VCaP (cell line): ENCODE measurements at regions not wholly inside any gene's neighbourhood (a gene's known extent, or its start where the extent isn't known, plus 50 kb on each side); places are given as distances from the start of the nearest gene placed in this dataset.
"Not testable (repeated sequence)": the region's sequence is repeated elsewhere in the genome, so short reads cannot be mapped to it uniquely, and the experiment has no call there.

Experiments used
- H3K27ac ChIP-seq: fragments of 450-650 bp; 2 replicates; pipeline ENCODE4 v1.5.1; 2017
- TF ChIP-seq, protein P1 (sequence below): fragments of 450-650 bp; conservative IDR thresholded peaks from 2 replicates; pipeline ENCODE4 v1.5.1; 2017; ENCODE audit warnings: mild to moderate bottlenecking, moderate library complexity

DNA sequence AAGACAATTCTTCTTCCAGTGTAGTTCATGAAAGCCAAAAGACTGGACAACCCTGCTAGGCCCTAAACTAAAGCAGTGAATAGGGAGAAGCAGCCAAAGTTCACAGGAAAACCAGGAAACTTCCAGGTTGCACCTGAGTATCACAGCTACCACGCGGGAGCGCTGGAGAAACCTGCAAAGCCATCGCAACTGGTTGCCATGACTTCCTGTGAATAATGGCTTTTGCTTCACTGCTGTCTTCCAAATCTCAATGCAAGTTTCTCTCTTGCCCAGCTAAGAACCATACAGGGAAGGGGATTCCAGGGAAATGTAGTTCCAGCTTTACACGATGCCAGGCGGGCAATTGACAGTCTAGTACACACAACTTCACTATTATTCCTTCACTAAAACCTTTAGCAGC is 114.1 kb downstream of the GXYLT1 start:
- no peak overlapping the region for H3K27ac ChIP-seq
- TF ChIP-seq, protein P1, sequence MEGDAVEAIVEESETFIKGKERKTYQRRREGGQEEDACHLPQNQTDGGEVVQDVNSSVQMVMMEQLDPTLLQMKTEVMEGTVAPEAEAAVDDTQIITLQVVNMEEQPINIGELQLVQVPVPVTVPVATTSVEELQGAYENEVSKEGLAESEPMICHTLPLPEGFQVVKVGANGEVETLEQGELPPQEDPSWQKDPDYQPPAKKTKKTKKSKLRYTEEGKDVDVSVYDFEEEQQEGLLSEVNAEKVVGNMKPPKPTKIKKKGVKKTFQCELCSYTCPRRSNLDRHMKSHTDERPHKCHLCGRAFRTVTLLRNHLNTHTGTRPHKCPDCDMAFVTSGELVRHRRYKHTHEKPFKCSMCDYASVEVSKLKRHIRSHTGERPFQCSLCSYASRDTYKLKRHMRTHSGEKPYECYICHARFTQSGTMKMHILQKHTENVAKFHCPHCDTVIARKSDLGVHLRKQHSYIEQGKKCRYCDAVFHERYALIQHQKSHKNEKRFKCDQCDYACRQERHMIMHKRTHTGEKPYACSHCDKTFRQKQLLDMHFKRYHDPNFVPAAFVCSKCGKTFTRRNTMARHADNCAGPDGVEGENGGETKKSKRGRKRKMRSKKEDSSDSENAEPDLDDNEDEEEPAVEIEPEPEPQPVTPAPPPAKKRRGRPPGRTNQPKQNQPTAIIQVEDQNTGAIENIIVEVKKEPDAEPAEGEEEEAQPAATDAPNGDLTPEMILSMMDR: no peak

DNA sequence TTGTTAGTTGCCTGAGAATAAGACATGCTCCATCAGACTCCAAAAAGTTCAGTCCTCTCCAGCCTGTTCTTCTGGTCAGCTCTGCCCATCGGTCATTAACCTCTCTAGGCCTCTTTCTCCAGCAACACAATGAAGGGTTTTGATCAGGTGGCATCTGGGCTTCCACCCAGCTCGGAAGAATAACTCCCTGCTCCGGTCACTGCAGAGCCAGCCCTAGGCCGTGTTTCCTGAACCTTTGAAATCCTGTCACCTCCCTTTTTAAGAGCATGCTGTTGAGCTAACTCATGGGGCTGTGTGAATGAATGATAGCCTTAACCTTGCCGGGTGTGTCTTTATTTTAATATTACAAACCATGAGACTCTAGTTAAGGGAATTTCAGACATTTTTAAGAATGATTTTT is 117.1 kb downstream of the GXYLT1 start:
- TF ChIP-seq, protein P1: no peak
- no peak overlapping the region for H3K27ac ChIP-seq

DNA sequence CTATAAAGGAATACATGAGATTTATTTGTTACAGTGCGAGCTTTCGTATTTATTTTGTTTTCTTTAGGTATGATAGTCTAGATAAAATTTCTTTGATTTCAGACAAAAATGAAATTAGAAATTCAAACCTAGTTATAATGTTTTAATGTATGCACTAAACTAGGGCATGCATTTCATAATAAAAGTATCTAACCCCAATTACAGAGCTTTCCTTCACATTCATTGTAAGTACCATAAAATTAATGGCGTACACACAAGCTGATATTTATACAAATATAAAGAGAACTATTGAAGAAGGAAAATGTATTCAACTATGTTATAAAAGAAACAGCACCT is 120.2 kb downstream of the GXYLT1 start:
- TF ChIP-seq, protein P1: peak; percentile 74
- H3K27ac ChIP-seq: no peak overlapping the region

DNA sequence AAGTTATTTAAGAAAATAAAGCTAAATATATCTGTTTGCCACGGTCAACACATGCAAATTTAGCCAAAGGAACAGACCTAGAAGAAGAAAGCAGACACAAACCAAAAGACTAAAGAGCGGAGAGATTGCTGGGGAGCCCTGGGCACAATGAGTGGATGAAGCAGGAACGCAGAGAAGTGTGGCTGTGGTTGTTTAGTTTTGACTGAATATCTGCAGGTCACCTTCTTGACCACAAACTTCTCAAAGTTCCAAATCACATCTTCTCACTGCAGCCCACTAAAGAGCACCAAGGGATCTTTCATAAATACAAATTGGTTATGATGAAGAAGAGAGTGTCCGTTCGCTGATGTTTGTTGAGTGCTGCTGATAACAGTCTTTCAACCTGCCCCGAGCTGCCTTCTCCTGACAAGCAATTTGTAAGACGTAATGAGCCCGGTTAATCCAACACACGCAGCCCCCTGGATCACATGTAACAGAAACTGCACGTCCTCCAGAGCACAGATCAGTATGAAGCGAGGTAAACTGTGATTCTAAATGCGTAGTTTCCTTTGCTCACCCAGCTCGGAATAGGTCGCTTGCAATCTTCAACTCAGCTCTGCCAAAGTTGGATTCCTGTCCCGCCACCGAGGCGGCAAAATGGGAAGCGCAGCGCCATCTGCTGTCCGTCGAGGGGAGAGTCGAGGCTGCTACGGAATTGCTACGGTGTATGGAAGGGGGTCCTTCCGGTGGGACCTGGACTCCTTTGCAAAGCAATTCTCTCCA is 120.8 kb downstream of the GXYLT1 start:
- TF ChIP-seq, protein P1: peak; percentile 97
- H3K27ac ChIP-seq: no peak overlapping the region

DNA sequence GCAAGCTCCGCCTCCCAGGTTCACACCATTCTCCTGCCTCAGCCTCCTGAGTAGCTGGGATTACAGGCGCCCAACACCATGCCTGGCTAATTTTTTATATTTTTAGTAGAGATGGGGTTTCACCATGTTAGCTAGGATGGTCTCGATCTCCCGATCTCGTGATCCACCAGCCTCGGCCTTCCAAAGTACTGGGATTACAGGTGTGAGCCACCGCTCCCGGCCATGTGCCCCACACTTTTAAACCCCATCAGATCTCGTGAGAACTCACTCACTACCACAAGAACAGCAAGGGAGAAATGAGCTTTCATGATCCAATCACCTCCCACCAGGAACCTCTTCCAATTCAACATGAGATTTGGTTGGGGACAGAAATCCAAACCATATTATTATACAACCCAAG is 122.7 kb downstream of the GXYLT1 start:
- H3K27ac ChIP-seq: not testable (repeated sequence)

DNA sequence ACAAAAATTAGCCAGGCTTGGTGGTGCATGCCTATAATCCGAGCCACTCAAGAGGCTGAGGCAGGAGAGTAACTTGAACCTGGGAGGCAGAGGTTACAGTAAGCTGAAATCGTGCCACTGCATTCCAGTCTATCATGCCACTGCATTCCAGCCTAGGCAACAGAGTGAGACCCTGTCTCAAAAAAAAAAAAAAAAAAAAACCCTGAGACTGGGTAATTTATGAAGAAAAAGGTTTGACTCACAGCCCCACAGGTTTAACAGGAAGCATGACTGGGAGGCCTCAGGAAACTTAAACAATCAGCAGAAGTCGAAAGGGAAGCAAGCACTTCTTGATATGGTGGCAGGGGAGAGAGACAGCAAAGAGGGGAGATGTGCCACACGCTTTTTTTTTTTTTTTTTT is 123.2 kb downstream of the GXYLT1 start:
- TF ChIP-seq, protein P1: no peak
- no peak overlapping the region for H3K27ac ChIP-seq

DNA sequence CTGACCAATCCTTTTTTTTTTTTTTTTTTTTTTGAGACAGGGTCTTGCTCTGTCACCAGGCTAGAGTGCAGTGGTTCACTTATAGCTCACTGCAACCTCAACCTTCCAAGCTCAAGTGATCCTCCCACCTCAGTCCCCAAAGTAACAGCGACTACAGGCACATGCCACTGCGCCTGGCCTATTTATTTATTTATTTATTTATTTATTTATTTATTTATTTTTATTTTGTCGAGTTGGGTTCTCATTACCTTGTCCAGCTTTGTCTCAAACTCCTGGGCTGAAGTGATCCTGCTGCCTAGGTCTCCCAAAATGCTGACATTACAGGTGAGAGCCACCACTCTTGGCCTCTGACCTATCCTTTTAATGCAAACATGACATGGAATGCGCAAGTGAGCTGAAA is 124.4 kb downstream of the GXYLT1 start:
- TF ChIP-seq, protein P1: no peak
- no peak overlapping the region for H3K27ac ChIP-seq

DNA sequence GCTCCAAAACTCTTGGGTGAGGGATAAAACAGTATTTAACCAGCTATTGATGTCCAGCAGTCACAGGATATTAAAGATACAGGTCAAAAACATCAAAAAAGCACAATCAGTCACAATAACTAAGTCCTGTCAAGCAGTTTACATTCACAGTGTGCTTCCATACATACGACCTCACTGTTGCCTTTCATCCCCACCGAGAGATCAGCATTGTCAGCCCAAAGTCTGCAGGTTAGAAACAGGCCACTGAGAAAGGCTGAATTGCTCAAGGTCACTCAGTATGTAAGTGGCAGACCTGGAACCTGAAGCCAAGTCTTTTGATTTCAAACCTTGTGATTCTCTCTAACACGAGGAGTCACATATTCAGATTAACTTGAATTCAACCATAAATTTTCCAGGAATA is 124.9 kb downstream of the GXYLT1 start:
- no peak overlapping the region for H3K27ac ChIP-seq
- TF ChIP-seq, protein P1: no peak
